Esophagus muscularis mucosa (tissue), 3 donors: ENCODE measurements at regions not wholly inside any gene's neighbourhood (a gene's known extent, or its start where the extent isn't known, plus 50 kb on each side); places are given as distances from the start of the nearest gene placed in this dataset.
"Not testable (repeated sequence)": the region's sequence is repeated elsewhere in the genome, so short reads cannot be mapped to it uniquely, and the experiment has no call there.

ENCODE experiments used
- POLR2A ChIP-seq: fragments of 450-650 bp; IDR thresholded peaks from one replicate; pipeline ENCODE4 v1.6.1; 2017; ENCODE audit warnings: antibody characterized with exemption, moderate library complexity, mild to moderate bottlenecking, low read depth
- TF ChIP-seq, protein P1 (sequence below), 3 experiments: fragments of 200-600 bp in 2 of 3; fragments of 450-650 bp in 1 of 3; sonication (generic) in 2 of 3; IDR thresholded peaks; one replicate each; pipeline ENCODE4 v1.5.1; 2017 to 2019; ENCODE audit warnings: antibody characterized with exemption in 3 of 3, mild to moderate bottlenecking in 2 of 3, moderate library complexity in 1 of 3

DNA sequence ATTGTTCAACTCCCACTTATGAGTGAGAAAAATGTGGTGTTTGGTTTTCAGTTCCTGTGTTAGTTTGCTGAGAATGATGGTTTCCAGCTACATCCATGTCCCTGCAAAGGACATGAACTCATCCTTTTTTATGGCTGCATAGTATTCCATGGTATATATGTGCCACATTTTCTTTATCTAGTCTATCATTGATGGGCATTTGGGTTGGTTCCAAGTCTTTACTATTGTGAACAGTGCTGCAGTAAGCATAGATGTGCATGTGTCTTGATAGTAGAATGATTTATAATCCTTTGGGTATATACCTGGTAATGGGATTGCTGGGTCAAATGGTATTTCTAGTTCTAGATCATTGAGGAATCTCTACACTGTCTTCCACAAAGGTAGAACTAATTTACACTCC is 613.0 kb upstream of the MIR17HG start:
- TF ChIP-seq POLR2A = not testable (repeated sequence)
- TF ChIP-seq, protein P1, sequence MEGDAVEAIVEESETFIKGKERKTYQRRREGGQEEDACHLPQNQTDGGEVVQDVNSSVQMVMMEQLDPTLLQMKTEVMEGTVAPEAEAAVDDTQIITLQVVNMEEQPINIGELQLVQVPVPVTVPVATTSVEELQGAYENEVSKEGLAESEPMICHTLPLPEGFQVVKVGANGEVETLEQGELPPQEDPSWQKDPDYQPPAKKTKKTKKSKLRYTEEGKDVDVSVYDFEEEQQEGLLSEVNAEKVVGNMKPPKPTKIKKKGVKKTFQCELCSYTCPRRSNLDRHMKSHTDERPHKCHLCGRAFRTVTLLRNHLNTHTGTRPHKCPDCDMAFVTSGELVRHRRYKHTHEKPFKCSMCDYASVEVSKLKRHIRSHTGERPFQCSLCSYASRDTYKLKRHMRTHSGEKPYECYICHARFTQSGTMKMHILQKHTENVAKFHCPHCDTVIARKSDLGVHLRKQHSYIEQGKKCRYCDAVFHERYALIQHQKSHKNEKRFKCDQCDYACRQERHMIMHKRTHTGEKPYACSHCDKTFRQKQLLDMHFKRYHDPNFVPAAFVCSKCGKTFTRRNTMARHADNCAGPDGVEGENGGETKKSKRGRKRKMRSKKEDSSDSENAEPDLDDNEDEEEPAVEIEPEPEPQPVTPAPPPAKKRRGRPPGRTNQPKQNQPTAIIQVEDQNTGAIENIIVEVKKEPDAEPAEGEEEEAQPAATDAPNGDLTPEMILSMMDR (IDR thresholded peaks at IDR 0.05) = not testable (repeated sequence)
